ENCODE measurements at regions not wholly inside any gene's neighbourhood (a gene's known extent, or its start where the extent isn't known, plus 50 kb on each side); places are given as distances from the start of the nearest gene placed in this dataset.

GRCh38 chr13:88979465-88980175 lies 1308.4 kb downstream of the SLITRK5 start:
- no peak for DNase-seq (ENCODE audit: low read depth)
- no peak for TF ChIP-seq CTCF (IDR thresholded peaks at IDR 0.05; ENCODE audit: insufficient read depth, low read length)
- H3K4me3 ChIP-seq (ENCODE audit: low read depth, low read length): no peak overlapping the region

GRCh38 chr13:89003656-89004055 lies 1332.5 kb downstream of the SLITRK5 start:
- no peak overlapping the region for H3K4me3 ChIP-seq (ENCODE audit: low read depth, low read length)
- TF ChIP-seq CTCF (IDR thresholded peaks at IDR 0.05; ENCODE audit: insufficient read depth, low read length): no peak
- DNase-seq (ENCODE audit: low read depth): no peak

GRCh38 chr13:89011615-89012014 lies 1340.4 kb downstream of the SLITRK5 start:
- no peak for TF ChIP-seq CTCF (IDR thresholded peaks at IDR 0.05; ENCODE audit: insufficient read depth, low read length)
- DNase-seq (ENCODE audit: low read depth): no peak
- H3K4me3 ChIP-seq (ENCODE audit: low read depth, low read length): no peak overlapping the region

- no peak for TF ChIP-seq CTCF (IDR thresholded peaks at IDR 0.05; ENCODE audit: insufficient read depth, low read length)
- DNase-seq (ENCODE audit: low read depth): no peak
Measured at GRCh38 chr13:89027694-89028306, 1356.6 kb downstream of the SLITRK5 start.

GRCh38 chr13:89029062-89029461 lies 1357.9 kb downstream of the SLITRK5 start:
- no peak overlapping the region for H3K4me3 ChIP-seq (ENCODE audit: low read depth, low read length)
- TF ChIP-seq CTCF (IDR thresholded peaks at IDR 0.05; ENCODE audit: insufficient read depth, low read length): no peak
- no peak for DNase-seq (ENCODE audit: low read depth)

More at GRCh38 chr13:89027694-89028306, 1356.6 kb downstream of the SLITRK5 start:
- H3K4me3 ChIP-seq (ENCODE audit: low read depth, low read length): no peak overlapping the region

GRCh38 chr13:89034015-89034414 lies 1362.8 kb downstream of the SLITRK5 start:
- TF ChIP-seq CTCF (IDR thresholded peaks at IDR 0.05; ENCODE audit: insufficient read depth, low read length): no peak
- no peak overlapping the region for H3K4me3 ChIP-seq (ENCODE audit: low read depth, low read length)
- no peak for DNase-seq (ENCODE audit: low read depth)
